ENCODE measurements at regions not wholly inside any gene's neighbourhood (a gene's known extent, or its start where the extent isn't known, plus 50 kb on each side); places are given as distances from the start of the nearest gene placed in this dataset.

- H3K79me1 ChIP-seq (ENCODE audit: low read depth, low read length) = no peaks in the 10 kb centered on the region
- CTCF ChIA-PET (ENCODE audit: partially characterized antibody) = no interaction called here
- H3K9ac ChIP-seq (replicated peaks in 1 of 4; ENCODE audit: extremely low read depth in 1 of 4, low read depth in 3 of 4, low read length in 3 of 4) = no peak overlapping the region
- H4K91ac ChIP-seq (replicated peaks; ENCODE audit: insufficient read length, low read length) = no peak overlapping the region
- POLR2A ChIA-PET (ENCODE audit: partially characterized antibody) = no interaction called here
- no peak overlapping the region for H2AFZ ChIP-seq (ENCODE audit: low read length)
- H2BK12ac ChIP-seq (ENCODE audit: low read depth, low read length) = no peak overlapping the region
- no peak overlapping the region for H2BK5ac ChIP-seq (ENCODE audit: low read depth, low read length)
- H2AK5ac ChIP-seq (ENCODE audit: low read depth, low read length) = no peak overlapping the region
- H3K36me3 ChIP-seq (ENCODE audit: control insufficient read depth in 2 of 4, insufficient read depth in 4 of 4, low read length in 3 of 4) = no peaks in the 10 kb centered on the region
- no peak overlapping the region for H2BK15ac ChIP-seq (ENCODE audit: low read length)
- no peak overlapping the region for H3K4me2 ChIP-seq (ENCODE audit: insufficient read depth in 1 of 2, low read depth in 2 of 2, low read length in 2 of 2)
- TF ChIP-seq SUZ12 (IDR thresholded peaks at IDR 0.05; ENCODE audit: low read length) = no peak
- TF ChIP-seq SIX5 (IDR thresholded peaks at IDR 0.05; ENCODE audit: low read depth, low read length) = no peak
- TF ChIP-seq CEBPB (IDR thresholded peaks at IDR 0.05; ENCODE audit: low read depth, low read length) = no peak
- no peak for TF ChIP-seq ATF2 (IDR thresholded peaks at IDR 0.05; ENCODE audit: low read length)
- TF ChIP-seq TCF12 (IDR thresholded peaks at IDR 0.05; ENCODE audit: low read depth, low read length) = no peak
- no peak for TF ChIP-seq CHD2 (IDR thresholded peaks at IDR 0.05; ENCODE audit: low read length)
- no peak for TF ChIP-seq JUND (IDR thresholded peaks at IDR 0.05; ENCODE audit: low read length)
- TF ChIP-seq HDAC6 (IDR thresholded peaks at IDR 0.05; ENCODE audit: low read depth, low read length) = no peak
- no peak for TF ChIP-seq CBX8 (IDR thresholded peaks at IDR 0.05; ENCODE audit: borderline replicate concordance, low read depth, low read length)
- TF ChIP-seq HDAC2 (IDR thresholded peaks at IDR 0.05; ENCODE audit: borderline replicate concordance in 1 of 2, low read depth in 2 of 2, low read length in 2 of 2) = no peak
- TF ChIP-seq RNF2 (IDR thresholded peaks at IDR 0.05; ENCODE audit: borderline replicate concordance, low read depth, low read length, missing control alignments, poor library complexity, severe bottlenecking) = no peak
- no peak for TF ChIP-seq POLR2A (IDR thresholded peaks at IDR 0.05; ENCODE audit: control extremely low read depth in 1 of 2, low read depth in 2 of 2, low read length in 2 of 2)
- H4K8ac ChIP-seq (ENCODE audit: extremely low read depth, insufficient read depth, low read length) = no peak overlapping the region
- no peak overlapping the region for H3K4ac ChIP-seq (replicated peaks; ENCODE audit: insufficient read length, low read depth, low read length)
- H3K23me2 ChIP-seq (ENCODE audit: low read depth, low read length) = no peaks in the 10 kb centered on the region
- no peak overlapping the region for H2BK20ac ChIP-seq (ENCODE audit: low read length)
- H3K79me2 ChIP-seq (ENCODE audit: control insufficient read depth in 1 of 2, insufficient read depth in 2 of 2, low read length in 2 of 2) = no peaks in the 10 kb centered on the region
- H2BK120ac ChIP-seq (replicated peaks; ENCODE audit: low read depth, low read length) = no peak overlapping the region
- H3K18ac ChIP-seq (ENCODE audit: extremely low read depth, low read length) = no peak overlapping the region
- H3K14ac ChIP-seq (ENCODE audit: insufficient read length) = no peak overlapping the region
- no peaks in the 10 kb centered on the region for H3K27me3 ChIP-seq (replicated peaks in 1 of 4; ENCODE audit: control insufficient read depth in 3 of 4, extremely low read depth in 1 of 4, insufficient read depth in 3 of 4, low read length in 3 of 4)
- no peaks in the 10 kb centered on the region for H3K9me3 ChIP-seq (ENCODE audit: insufficient read depth in 2 of 2, low read depth in 1 of 2, low read length in 1 of 2)
- no peak overlapping the region for H3K23ac ChIP-seq (ENCODE audit: insufficient read length)
- FAIRE-seq (no peak), DNase-seq (ENCODE audit: low read depth in 1 of 2, low spot score in 2 of 2) (no peak)
- no peaks in the 10 kb centered on the region for H4K20me1 ChIP-seq (replicated peaks in 1 of 2; ENCODE audit: control insufficient read depth in 1 of 2, insufficient read depth in 2 of 2, low read length in 2 of 2)
- no peak overlapping the region for H3K27ac ChIP-seq (ENCODE audit: low read depth, low read length)
- H3K4me3 ChIP-seq (ENCODE audit: extremely low read depth in 1 of 4, insufficient read depth in 2 of 4, low read depth in 3 of 4, low read length in 4 of 4) = no peak overlapping the region
- H4K5ac ChIP-seq (ENCODE audit: insufficient read length, low read depth, low read length) = no peak overlapping the region
- H3K4me1 ChIP-seq (replicated peaks in 1 of 4; ENCODE audit: control insufficient read depth in 3 of 4, insufficient read depth in 4 of 4, low read length in 3 of 4) = no peaks in the 10 kb centered on the region
- 93% methylated on average over 3 of the region's 3 CpGs; no CpG with 5 or more reads in 1 of the 2 experiments for WGBS, 2 experiments (ENCODE audit: extremely low coverage in 1 of 2, insufficient coverage in 1 of 2, insufficient read length in 1 of 2, insufficient replicate concordance in 2 of 2, low coverage in 1 of 2, low lambda C conversion rate in 2 of 2, missing lambda C conversion rate in 1 of 2)
- no peak overlapping the region for H3K56ac ChIP-seq (replicated peaks; ENCODE audit: insufficient read length, low read depth, low read length)
These were observed 406.1 kb downstream of the MDFIC start for GRCh38 chr7:115328018-115328417.
